Glutamatergic neuron (in vitro differentiated cells): ENCODE measurements at regions not wholly inside any gene's neighbourhood (a gene's known extent, or its start where the extent isn't known, plus 50 kb on each side); places are given as distances from the start of the nearest gene placed in this dataset.

ENCODE experiments used
- DNase-seq: peaks from one replicate; pipeline ENCODE4 v3.0.0; 2022
- H3K27ac Mint-ChIP-seq: one replicate; pipeline ENCODE4 v1.8.0; 2020; ENCODE audit warnings: mild to moderate bottlenecking, mixed read lengths, inconsistent platforms; ENCODE audit not compliant: unreplicated experiment
- H3K27me3 Mint-ChIP-seq: one replicate; pipeline ENCODE4 v1.8.0; 2020; ENCODE audit warnings: mild to moderate bottlenecking, moderate library complexity, mixed read lengths, inconsistent platforms; ENCODE audit not compliant: unreplicated experiment
- H3K36me3 Mint-ChIP-seq: one replicate; pipeline ENCODE4 v1.8.0; 2020; ENCODE audit warnings: mild to moderate bottlenecking, mixed read lengths, inconsistent platforms; ENCODE audit not compliant: unreplicated experiment
- H3K4me1 Mint-ChIP-seq: one replicate; pipeline ENCODE4 v1.8.0; 2020; ENCODE audit warnings: mild to moderate bottlenecking, low read depth, mixed read lengths, inconsistent platforms; ENCODE audit not compliant: unreplicated experiment
- H3K4me3 Mint-ChIP-seq: one replicate; pipeline ENCODE4 v1.8.0; 2020; ENCODE audit warnings: mild to moderate bottlenecking, mixed read lengths, inconsistent platforms; ENCODE audit not compliant: unreplicated experiment
- H3K9me3 Mint-ChIP-seq: one replicate; pipeline ENCODE4 v1.8.0; 2020; ENCODE audit warnings: mild to moderate bottlenecking, moderate library complexity, mixed read lengths, inconsistent platforms; ENCODE audit not compliant: unreplicated experiment
- TF ChIP-seq, protein P1 (sequence below): fragments of 200-600 bp; sonication (generic); IDR thresholded peaks from one replicate; pipeline ENCODE4 v1.5.0; 2021; ENCODE audit not compliant: partially characterized antibody, unreplicated experiment

DNA sequence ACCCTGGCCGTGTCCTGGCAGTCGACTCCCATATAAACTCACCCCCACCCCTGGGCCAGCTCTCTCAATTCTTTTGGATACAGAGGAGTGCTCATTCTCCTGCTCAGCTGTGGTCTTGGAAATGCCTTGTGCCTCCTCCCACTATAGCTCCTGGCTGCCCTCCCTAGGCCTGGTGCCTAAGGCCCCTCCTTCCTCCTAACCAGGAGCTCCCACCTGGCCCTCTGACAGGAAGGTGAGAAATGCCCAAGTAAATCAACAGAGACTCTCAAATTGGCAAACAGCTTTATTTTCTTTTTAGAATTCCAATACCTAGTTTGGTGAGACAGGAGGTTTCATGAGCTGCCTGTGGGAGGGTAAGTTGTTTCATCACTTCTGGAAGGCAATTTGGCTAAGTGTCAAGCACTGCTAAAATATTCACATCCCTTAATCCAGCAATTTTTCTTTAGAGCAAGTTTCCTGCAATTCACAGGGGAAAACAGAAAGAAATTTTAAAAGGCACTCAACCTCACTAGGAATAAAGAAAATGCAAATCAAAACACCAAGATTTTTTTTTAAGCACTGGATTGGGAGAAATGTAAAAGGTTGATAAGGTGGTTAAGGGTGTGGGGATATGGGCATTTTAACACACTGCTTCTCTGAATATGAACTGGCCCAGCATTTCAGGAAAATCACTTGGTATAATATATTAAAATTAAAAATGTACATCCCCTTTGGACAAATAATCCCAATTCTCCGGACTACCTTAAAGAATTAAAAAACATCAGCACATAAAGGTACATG lies 209.7 kb upstream of the ARHGAP20 start:
- H3K27me3 Mint-ChIP-seq = peaks cover 2% of the 10 kb centered on the region
- H3K4me1 Mint-ChIP-seq = no peaks in the 10 kb centered on the region
- H3K27ac Mint-ChIP-seq = no peak overlapping the region

DNA sequence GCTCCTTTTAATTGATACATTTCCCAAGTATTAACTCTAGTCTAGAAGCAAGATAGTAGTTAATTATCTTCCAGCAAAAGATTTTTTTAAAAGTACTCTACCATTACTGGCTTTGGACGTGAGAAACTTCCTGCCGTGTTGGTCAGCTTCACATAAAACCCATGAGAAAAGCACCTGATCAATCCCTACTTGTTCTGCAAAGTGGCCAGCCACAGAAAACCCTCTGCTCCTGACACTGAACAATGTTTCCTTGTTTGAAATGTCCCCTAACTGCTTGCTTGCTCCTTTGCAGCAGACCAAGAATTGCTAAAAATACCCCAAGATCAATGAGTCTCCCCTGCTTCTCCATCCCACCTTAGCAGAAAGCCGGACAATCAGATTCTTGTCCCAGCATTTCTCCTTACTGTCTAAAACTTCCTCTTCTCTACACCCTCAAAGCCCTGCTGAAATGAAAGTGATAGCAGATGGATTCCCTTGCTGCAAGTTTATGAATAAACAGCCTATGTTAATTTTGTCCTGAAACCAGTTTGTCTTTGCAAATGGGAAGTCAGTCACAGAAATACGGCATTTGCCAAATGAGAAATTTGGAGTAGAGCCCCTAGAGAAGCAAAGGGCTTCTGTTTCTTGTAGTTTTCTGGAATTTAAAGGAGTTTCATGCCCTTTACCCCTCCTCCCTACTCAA lies 207.1 kb upstream of the ARHGAP20 start:
- Mint-ChIP-seq H3K36me3 (no peaks in the 10 kb centered on the region), H3K9me3 (peaks cover 1% of the 10 kb centered on the region), H3K4me3 (no peak overlapping the region), H3K27me3 (peaks cover 2% of the 10 kb centered on the region), H3K4me1 (no peaks in the 10 kb centered on the region), H3K27ac (no peak overlapping the region)
- DNase-seq = no peak
- TF ChIP-seq, protein P1, sequence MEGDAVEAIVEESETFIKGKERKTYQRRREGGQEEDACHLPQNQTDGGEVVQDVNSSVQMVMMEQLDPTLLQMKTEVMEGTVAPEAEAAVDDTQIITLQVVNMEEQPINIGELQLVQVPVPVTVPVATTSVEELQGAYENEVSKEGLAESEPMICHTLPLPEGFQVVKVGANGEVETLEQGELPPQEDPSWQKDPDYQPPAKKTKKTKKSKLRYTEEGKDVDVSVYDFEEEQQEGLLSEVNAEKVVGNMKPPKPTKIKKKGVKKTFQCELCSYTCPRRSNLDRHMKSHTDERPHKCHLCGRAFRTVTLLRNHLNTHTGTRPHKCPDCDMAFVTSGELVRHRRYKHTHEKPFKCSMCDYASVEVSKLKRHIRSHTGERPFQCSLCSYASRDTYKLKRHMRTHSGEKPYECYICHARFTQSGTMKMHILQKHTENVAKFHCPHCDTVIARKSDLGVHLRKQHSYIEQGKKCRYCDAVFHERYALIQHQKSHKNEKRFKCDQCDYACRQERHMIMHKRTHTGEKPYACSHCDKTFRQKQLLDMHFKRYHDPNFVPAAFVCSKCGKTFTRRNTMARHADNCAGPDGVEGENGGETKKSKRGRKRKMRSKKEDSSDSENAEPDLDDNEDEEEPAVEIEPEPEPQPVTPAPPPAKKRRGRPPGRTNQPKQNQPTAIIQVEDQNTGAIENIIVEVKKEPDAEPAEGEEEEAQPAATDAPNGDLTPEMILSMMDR = no peak

More for the DNA sequence above, 209.7 kb upstream of the ARHGAP20 start:
- Mint-ChIP-seq H3K4me3 (no peak overlapping the region), H3K36me3 (peaks cover 5% of the 10 kb centered on the region), H3K9me3 (peaks cover 4% of the 10 kb centered on the region)
- TF ChIP-seq, protein P1 = no peak
- DNase-seq = no peak

DNA sequence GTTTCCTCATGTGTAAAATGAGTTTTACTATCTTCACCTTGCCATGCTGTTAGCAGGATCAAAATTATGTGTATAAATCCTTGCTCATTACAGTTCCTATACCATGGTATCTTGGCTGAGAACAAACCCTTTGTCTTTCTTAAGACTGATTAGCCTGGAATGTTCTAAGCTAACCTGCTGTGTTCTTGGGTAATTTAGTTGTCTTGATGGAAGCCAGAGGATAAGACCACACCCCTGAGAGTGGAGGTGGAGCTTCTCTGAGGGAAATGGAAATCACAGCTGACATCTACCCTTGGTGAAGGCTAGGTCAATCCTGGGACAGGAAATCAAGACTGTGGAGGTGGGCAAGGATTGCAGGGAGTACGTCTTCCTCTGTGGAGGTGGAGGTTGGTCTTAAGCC lies 206.1 kb upstream of the ARHGAP20 start:
- no peaks in the 10 kb centered on the region for H3K4me1 Mint-ChIP-seq
- H3K36me3 Mint-ChIP-seq = no peaks in the 10 kb centered on the region
- H3K9me3 Mint-ChIP-seq = peaks cover 1% of the 10 kb centered on the region
- no peak overlapping the region for H3K4me3 Mint-ChIP-seq
- H3K27ac Mint-ChIP-seq = no peak overlapping the region
- peaks cover 2% of the 10 kb centered on the region for H3K27me3 Mint-ChIP-seq
- DNase-seq = no peak
- TF ChIP-seq, protein P1 = no peak

DNA sequence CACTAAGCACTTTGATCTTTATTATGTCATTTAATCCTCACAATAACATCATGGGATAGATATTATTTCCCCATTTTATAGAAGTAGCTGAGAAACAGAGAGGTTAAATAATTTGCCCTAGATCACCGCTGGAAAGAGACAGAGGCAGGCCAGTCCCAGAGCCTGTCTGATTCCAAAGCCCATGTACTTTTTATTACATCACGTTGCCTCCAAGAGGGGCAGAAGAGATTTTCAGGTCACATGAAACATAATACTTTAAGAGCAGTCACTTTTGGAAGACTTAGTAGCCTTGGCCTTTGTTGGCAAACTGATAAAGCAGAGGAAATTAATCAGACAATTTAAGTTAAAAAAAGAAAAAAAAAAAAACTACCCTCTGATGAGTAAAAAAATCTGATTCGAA lies 200.2 kb upstream of the ARHGAP20 start:
- H3K36me3 Mint-ChIP-seq = no peaks in the 10 kb centered on the region
- no peak overlapping the region for H3K27ac Mint-ChIP-seq
- no peaks in the 10 kb centered on the region for H3K4me1 Mint-ChIP-seq
- no peaks in the 10 kb centered on the region for H3K9me3 Mint-ChIP-seq
- H3K4me3 Mint-ChIP-seq = no peak overlapping the region
- no peaks in the 10 kb centered on the region for H3K27me3 Mint-ChIP-seq
- no peak for DNase-seq
- TF ChIP-seq, protein P1 = no peak

DNA sequence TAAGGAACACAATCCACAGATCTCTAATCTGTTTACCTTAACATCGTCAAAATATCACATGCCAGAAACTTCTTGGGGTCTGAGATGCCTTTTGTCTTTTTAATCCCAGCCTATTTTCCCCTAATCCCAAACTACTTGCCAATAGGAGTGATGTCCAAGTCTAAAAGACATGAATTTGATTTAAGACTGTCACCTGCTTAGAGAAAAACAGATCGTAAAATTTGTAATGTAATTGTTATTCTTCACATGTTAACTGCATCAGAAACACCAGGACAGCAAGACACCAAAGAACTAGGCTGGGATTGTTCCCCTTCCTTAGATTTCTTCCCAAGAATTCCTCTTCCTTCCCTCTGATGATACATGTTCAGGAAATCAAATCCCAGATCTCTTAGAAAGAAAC lies 198.1 kb upstream of the ARHGAP20 start:
- H3K27me3 Mint-ChIP-seq = no peaks in the 10 kb centered on the region
- no peak overlapping the region for H3K4me3 Mint-ChIP-seq
- TF ChIP-seq, protein P1 = no peak

More for the DNA sequence above, 198.1 kb upstream of the ARHGAP20 start:
- DNase-seq = no peak
- H3K9me3 Mint-ChIP-seq = no peaks in the 10 kb centered on the region
- H3K36me3 Mint-ChIP-seq = no peaks in the 10 kb centered on the region
- no peaks in the 10 kb centered on the region for H3K4me1 Mint-ChIP-seq
- no peak overlapping the region for H3K27ac Mint-ChIP-seq
